GM06990 (cell line): ENCODE measurements at regions not wholly inside any gene's neighbourhood (a gene's known extent, or its start where the extent isn't known, plus 50 kb on each side); places are given as distances from the start of the nearest gene placed in this dataset.

ENCODE experiments used
- DNase-seq: peaks from one replicate; pipeline ENCODE4 v3.0.0-alpha.2; 2011; ENCODE audit not compliant: insufficient read length; ENCODE audit errors: extremely low read depth
- H3K27me3 ChIP-seq: replicated peaks from 2 replicates; pipeline ENCODE4 v1.6.0; 2011; ENCODE audit warnings: low read length; ENCODE audit not compliant: control insufficient read depth, insufficient read depth
- H3K36me3 ChIP-seq: 2 replicates; pipeline ENCODE4 v1.5.1; 2011; ENCODE audit warnings: low read length; ENCODE audit not compliant: control insufficient read depth, insufficient read depth
- H3K4me3 ChIP-seq: replicated peaks from 2 replicates; pipeline ENCODE4 v1.5.1; 2011; ENCODE audit warnings: low read depth, mild to moderate bottlenecking, control low read depth, low read length
- TF ChIP-seq, protein P1 (sequence below): IDR thresholded peaks from 2 replicates; pipeline ENCODE4 v1.5.1; 2011; ENCODE audit warnings: low read length, control low read depth, mild to moderate bottlenecking, inconsistent platforms; ENCODE audit not compliant: insufficient read depth, poor library complexity, severe bottlenecking

DNA sequence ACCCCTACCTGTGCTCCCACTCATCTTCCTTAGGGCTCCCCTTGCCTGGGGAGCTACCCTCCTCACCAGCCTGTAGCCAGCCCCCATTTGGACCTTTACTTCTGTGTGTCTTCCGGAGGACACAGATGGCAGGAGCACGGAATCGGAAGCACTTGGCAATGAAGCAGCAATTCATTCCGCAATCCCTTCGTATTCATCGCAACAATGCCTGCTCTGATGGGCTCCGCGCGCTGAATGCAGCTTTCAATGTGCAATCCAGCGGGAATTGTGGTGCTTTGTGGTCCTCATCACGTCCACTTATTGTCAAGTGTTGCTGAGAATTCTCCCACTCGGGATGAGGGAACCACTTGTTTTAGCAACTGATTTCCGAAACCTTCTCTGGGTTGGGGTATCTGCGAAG is 336.0 kb downstream of the DHX35 start:
- Histone ChIP-seq H3K27me3 (no peaks in the 10 kb centered on the region; the same call in 1 of the 2 replicates), H3K4me3 (no peak overlapping the region), H3K36me3 (no peaks in the 10 kb centered on the region)
- TF ChIP-seq, protein P1, sequence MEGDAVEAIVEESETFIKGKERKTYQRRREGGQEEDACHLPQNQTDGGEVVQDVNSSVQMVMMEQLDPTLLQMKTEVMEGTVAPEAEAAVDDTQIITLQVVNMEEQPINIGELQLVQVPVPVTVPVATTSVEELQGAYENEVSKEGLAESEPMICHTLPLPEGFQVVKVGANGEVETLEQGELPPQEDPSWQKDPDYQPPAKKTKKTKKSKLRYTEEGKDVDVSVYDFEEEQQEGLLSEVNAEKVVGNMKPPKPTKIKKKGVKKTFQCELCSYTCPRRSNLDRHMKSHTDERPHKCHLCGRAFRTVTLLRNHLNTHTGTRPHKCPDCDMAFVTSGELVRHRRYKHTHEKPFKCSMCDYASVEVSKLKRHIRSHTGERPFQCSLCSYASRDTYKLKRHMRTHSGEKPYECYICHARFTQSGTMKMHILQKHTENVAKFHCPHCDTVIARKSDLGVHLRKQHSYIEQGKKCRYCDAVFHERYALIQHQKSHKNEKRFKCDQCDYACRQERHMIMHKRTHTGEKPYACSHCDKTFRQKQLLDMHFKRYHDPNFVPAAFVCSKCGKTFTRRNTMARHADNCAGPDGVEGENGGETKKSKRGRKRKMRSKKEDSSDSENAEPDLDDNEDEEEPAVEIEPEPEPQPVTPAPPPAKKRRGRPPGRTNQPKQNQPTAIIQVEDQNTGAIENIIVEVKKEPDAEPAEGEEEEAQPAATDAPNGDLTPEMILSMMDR, result no peak
- DNase-seq, result no peak

DNA sequence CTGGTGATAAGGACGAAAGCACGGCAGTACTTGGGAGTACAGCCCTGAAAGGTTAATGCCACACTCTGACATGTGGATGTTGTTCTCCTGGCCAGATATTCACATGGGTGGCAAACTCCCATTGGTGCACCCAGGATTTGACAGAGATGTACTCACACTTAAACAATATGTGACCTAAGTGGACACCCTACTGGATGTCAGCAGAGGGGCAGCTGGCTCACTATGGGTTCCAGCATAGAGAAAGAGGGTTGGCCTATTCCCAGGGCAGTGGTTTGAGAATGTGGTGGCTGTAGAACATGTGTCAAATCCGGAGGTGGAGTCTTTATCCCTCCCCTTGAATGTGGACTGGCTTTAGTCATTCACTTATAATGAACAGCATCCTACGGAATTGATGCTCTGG is 333.2 kb downstream of the DHX35 start:
- no peak overlapping the region for H3K4me3 ChIP-seq
- H3K36me3 ChIP-seq, result no peaks in the 10 kb centered on the region
- no peak for DNase-seq
- H3K27me3 ChIP-seq, result no peaks in the 10 kb centered on the region; the same call in 1 of the 2 replicates
- TF ChIP-seq, protein P1, result no peak

DNA sequence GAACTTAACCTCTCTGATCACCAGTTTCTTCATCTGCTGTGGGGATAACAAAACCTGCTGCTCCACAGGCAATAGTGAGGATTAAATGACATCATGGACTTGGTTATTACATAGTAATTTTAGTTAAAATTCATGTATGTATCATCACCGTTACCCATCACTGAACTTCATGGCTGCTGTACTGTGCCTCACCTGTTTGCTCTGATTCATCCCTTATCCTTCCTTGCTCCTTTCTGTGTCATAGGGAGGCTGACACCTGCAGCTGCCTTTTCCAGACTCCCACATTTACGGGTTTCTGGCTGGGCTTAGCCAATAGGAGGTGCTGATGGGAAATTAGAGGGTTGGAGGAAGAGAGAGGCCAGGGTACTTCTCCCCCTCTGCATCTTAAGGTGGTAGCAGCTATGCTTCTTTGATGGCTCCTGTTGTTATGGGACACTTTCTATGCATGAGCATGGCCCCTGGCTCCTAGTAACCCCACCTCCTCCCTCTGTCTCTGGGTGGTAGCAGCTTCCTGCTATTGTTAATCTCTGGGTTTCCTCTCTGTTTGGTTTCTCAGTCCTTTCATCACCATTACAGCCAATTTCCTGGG is 332.1 kb downstream of the DHX35 start:
- no peak for DNase-seq
- TF ChIP-seq, protein P1, result no peak
- H3K27me3 ChIP-seq, result no peaks in the 10 kb centered on the region; the same call in 1 of the 2 replicates
- no peaks in the 10 kb centered on the region for H3K36me3 ChIP-seq
- no peak overlapping the region for H3K4me3 ChIP-seq

DNA sequence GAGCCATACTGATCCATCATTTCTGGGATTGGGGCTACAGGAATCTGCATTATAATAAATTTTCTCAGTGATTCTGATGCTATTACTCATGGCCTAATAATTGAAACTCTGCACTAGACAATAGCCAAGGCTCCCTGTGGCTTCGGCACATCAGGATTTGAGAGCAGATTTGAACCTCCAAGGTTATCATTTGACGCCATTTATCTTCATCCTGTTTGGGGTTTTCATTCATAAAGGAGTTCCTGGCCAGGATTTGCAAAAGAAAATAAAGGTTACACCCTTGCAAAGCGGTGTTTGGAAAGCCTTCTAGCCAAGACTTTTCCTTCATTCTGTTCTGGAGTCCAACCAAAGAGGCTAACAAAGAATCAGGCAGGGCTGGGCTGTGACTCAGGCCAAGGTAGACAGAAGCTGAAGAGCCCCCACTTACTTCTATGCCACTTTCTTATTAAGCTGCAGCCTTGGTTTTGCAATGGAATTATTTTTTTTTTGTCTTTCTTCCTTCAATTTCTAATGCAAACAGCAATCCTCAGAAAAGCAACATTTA is 330.1 kb downstream of the DHX35 start:
- Histone ChIP-seq H3K4me3 (no peak overlapping the region), H3K27me3 (no peaks in the 10 kb centered on the region), H3K36me3 (no peaks in the 10 kb centered on the region)
- TF ChIP-seq, protein P1, result no peak
- no peak for DNase-seq

DNA sequence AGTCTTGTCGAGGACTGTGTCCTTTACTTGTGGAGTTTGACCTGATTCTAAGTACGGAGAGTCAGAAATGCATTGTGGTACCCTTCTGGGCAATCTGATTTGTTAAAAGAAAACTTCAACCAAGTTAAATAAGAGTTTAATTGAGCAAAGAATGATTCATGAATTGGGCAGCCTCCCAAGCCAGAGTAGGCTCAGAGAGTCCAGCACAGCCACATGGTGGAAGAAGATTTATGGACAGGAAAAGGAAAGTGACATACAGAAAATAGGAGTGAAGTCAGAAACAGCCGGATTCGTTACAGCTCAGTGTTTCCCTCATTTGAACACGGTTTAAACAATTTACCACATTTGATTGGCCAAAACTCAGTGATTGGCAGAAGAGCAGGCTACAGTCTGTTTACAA is 329.2 kb downstream of the DHX35 start:
- Histone ChIP-seq H3K36me3 (no peaks in the 10 kb centered on the region), H3K4me3 (no peak overlapping the region), H3K27me3 (no peaks in the 10 kb centered on the region)
- TF ChIP-seq, protein P1, result no peak
- no peak for DNase-seq

DNA sequence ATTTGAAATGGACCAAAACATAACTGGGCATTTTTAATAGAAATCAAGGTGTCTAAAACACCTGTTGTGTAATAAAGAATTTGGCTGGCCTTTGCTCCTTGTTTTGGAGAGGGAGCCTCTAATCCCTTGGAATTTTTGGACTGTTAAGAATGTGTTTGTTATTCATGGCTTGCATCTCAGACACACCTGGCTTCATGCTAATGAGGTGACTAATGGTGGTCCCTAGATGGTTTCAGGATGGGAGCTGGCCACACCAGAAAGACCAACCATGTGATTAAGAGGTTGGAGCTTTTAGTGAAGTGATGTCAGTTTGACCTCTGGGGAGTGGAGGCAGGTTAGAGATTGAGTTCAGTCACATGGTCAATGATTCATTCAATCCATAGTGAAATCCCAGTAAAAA is 328.4 kb downstream of the DHX35 start:
- H3K4me3 ChIP-seq, result no peak overlapping the region
- H3K27me3 ChIP-seq, result no peaks in the 10 kb centered on the region
- TF ChIP-seq, protein P1, result no peak
- no peak for DNase-seq
- H3K36me3 ChIP-seq, result no peaks in the 10 kb centered on the region
